ENCODE measurements at regions not wholly inside any gene's neighbourhood (a gene's known extent, or its start where the extent isn't known, plus 50 kb on each side); places are given as distances from the start of the nearest gene placed in this dataset.
A peak's percentile ranks its signal among the peaks of the same experiment; 100 is the strongest.
"Not testable (repeated sequence)": the region's sequence is repeated elsewhere in the genome, so short reads cannot be mapped to it uniquely, and the experiment has no call there.

- DNase-seq (ENCODE audit: low spot score): not testable (repeated sequence)
Measured at GRCh38 chr1:146715054-146715453, 223.1 kb upstream of the NBPF12 start.

GRCh38 chr1:146710838-146711521 lies 227.1 kb upstream of the NBPF12 start:
- not testable (repeated sequence) for DNase-seq (ENCODE audit: low spot score)

- DNase-seq (ENCODE audit: low spot score): not testable (repeated sequence)
Measured at GRCh38 chr1:146709302-146709701, 228.8 kb upstream of the NBPF12 start.

- not testable (repeated sequence) for DNase-seq (ENCODE audit: low spot score)
Measured at GRCh38 chr1:146704162-146704724, 233.9 kb upstream of the NBPF12 start.

GRCh38 chr1:146701320-146701719 lies 236.8 kb upstream of the NBPF12 start:
- DNase-seq (ENCODE audit: low spot score): not testable (repeated sequence)

- not testable (repeated sequence) for DNase-seq (ENCODE audit: low spot score)
Measured at GRCh38 chr1:146695388-146695787, 242.7 kb upstream of the NBPF12 start.

GRCh38 chr1:146691798-146692197 lies 246.3 kb upstream of the NBPF12 start:
- not testable (repeated sequence) for DNase-seq (ENCODE audit: low spot score)

- not testable (repeated sequence) for DNase-seq (ENCODE audit: low spot score)
Measured at GRCh38 chr1:146688893-146689292, 249.2 kb upstream of the NBPF12 start.

- DNase-seq (ENCODE audit: low spot score): not testable (repeated sequence)
Measured at GRCh38 chr1:146686777-146687366, 251.3 kb upstream of the NBPF12 start.

- not testable (repeated sequence) for DNase-seq (ENCODE audit: low spot score)
Measured at GRCh38 chr1:146683126-146683429, 255.0 kb upstream of the NBPF12 start.

- not testable (repeated sequence) for DNase-seq (ENCODE audit: low spot score)
Measured at GRCh38 chr1:146682227-146683125, 255.6 kb upstream of the NBPF12 start.

GRCh38 chr1:146673729-146674299 lies 264.3 kb upstream of the NBPF12 start:
- DNase-seq (ENCODE audit: low spot score): peak; percentile 2

GRCh38 chr1:146672608-146673007 lies 265.5 kb upstream of the NBPF12 start:
- DNase-seq (ENCODE audit: low spot score): not testable (repeated sequence)

- not testable (repeated sequence) for DNase-seq (ENCODE audit: low spot score)
Measured at GRCh38 chr1:146671588-146671987, 266.5 kb upstream of the NBPF12 start.

GRCh38 chr1:146670832-146671566 lies 267.1 kb upstream of the NBPF12 start:
- DNase-seq (ENCODE audit: low spot score): not testable (repeated sequence)

GRCh38 chr1:146666275-146666674 lies 271.8 kb upstream of the NBPF12 start:
- DNase-seq (ENCODE audit: low spot score): not testable (repeated sequence)

- DNase-seq (ENCODE audit: low spot score): not testable (repeated sequence)
Measured at GRCh38 chr1:146660242-146660641, 277.9 kb upstream of the NBPF12 start.

- DNase-seq (ENCODE audit: low spot score): not testable (repeated sequence)
Measured at GRCh38 chr1:146656356-146657060, 281.6 kb upstream of the NBPF12 start.

- DNase-seq (ENCODE audit: low spot score): not testable (repeated sequence)
Measured at GRCh38 chr1:146654763-146655162, 283.4 kb upstream of the NBPF12 start.

- DNase-seq (ENCODE audit: low spot score): not testable (repeated sequence)
Measured at GRCh38 chr1:146645978-146646604, 292.0 kb upstream of the NBPF12 start.
